ENCODE measurements at regions not wholly inside any gene's neighbourhood (a gene's known extent, or its start where the extent isn't known, plus 50 kb on each side); places are given as distances from the start of the nearest gene placed in this dataset.

DNA sequence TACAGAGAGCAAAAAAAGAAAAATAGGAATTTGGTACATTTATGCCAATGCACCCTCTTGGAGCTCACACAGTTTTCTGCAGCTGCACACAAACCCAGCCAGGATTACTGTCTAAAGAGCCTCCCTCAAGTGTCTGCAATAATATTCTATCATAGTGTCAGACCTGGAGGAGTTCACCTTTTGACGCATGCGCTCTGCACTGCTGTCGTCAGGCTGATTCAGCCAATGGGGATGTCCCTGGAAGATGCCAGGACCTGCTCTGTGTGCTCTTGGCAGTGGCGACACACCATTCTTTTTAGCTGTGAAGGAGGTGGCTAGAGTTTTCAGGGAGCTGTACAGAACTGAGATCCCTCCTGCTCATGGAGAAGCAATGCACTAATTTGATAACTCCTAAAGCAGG is 249.0 kb upstream of the KIRREL3 start:
- Histone ChIP-seq H3K36me3 (replicated peaks in 1 of 2; ENCODE audit: control extremely low read depth in 1 of 2, control insufficient read depth in 1 of 2, extremely low read depth in 1 of 2, insufficient read depth in 2 of 2, low read length in 1 of 2) (no peaks in the 10 kb centered on the region), H3K9ac (ENCODE audit: low read length) (no peak overlapping the region), H3K27me3 (replicated peaks in 1 of 4; ENCODE audit: control extremely low read depth in 1 of 4, control insufficient read depth in 3 of 4, insufficient read depth in 4 of 4, low read length in 3 of 4) (no peaks in the 10 kb centered on the region), H3K27ac (ENCODE audit: low read length in 2 of 2) (no peak overlapping the region), H4K20me1 (ENCODE audit: control insufficient read depth, insufficient read depth, low read length, poor library complexity, severe bottlenecking) (no peaks in the 10 kb centered on the region), H3K9me3 (ENCODE audit: control extremely low read depth in 1 of 3, control insufficient read depth in 2 of 3, insufficient read depth in 1 of 3, low read length in 2 of 3) (no peaks in the 10 kb centered on the region), H3K4me1 (ENCODE audit: control insufficient read depth in 2 of 2, insufficient read depth in 2 of 2, low read length in 2 of 2) (no peaks in the 10 kb centered on the region), H3K4me2 (replicated peaks; ENCODE audit: low read depth, low read length, poor library complexity, severe bottlenecking) (no peak overlapping the region), H2AFZ (ENCODE audit: insufficient read depth, low read depth, low read length, poor library complexity, severe bottlenecking) (no peak overlapping the region), H3K79me2 (ENCODE audit: control insufficient read depth, insufficient read depth, low read length) (no peaks in the 10 kb centered on the region), H3K4me3 (ENCODE audit: control extremely low read depth in 1 of 5, extremely low read depth in 1 of 5, insufficient read depth in 1 of 5, low read depth in 2 of 5, low read length in 4 of 5) (no peak overlapping the region)
- H3K27ac Mint-ChIP-seq = no peak overlapping the region
- no peaks in the 10 kb centered on the region for H3K9me3 Mint-ChIP-seq (ENCODE audit: insufficient read depth)
- POLR2A ChIA-PET = no interaction called here
- 95% methylated on average over 3 of the region's 4 CpGs for WGBS (ENCODE audit: insufficient coverage)
- no peak for DNase-seq
- CTCF ChIA-PET = no interaction called here
- no peak overlapping the region for H3K4me3 Mint-ChIP-seq
- intact Hi-C loops (cut with micrococcal nuclease) = no loop called here
- TF ChIP-seq EZH2 (IDR thresholded peaks at IDR 0.05; ENCODE audit: borderline replicate concordance, insufficient read depth, low read depth, low read length, poor library complexity, severe bottlenecking) = no peak
- TF ChIP-seq, protein P1, sequence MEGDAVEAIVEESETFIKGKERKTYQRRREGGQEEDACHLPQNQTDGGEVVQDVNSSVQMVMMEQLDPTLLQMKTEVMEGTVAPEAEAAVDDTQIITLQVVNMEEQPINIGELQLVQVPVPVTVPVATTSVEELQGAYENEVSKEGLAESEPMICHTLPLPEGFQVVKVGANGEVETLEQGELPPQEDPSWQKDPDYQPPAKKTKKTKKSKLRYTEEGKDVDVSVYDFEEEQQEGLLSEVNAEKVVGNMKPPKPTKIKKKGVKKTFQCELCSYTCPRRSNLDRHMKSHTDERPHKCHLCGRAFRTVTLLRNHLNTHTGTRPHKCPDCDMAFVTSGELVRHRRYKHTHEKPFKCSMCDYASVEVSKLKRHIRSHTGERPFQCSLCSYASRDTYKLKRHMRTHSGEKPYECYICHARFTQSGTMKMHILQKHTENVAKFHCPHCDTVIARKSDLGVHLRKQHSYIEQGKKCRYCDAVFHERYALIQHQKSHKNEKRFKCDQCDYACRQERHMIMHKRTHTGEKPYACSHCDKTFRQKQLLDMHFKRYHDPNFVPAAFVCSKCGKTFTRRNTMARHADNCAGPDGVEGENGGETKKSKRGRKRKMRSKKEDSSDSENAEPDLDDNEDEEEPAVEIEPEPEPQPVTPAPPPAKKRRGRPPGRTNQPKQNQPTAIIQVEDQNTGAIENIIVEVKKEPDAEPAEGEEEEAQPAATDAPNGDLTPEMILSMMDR (IDR thresholded peaks at IDR 0.05) = no peak
- H3K27me3 Mint-ChIP-seq = no peaks in the 10 kb centered on the region
- no peak for ATAC-seq (ENCODE audit: low read depth)
- no peaks in the 10 kb centered on the region for H3K4me1 Mint-ChIP-seq

DNA sequence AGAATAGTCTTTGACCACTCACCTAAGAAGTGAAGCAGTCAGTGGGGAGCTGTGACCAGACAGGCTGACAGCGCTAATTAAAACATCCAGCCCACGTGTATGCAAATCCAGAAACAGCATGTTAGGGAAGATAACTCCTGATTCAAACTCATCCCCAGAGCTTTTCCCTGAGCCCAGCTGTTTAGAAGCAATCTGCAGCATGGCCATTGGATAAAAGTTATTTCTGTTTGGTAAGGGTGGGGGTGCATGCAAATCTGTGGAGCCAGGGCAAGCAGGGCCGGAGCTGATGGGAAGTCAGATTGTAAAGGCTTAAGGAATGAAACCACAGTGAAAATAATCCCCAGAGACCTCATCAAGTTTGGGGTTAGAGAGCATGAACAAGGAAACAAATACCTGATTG is 247.9 kb upstream of the KIRREL3 start:
- Histone ChIP-seq H3K9ac (ENCODE audit: low read length) (no peak overlapping the region), H3K27me3 (replicated peaks in 1 of 4; ENCODE audit: control extremely low read depth in 1 of 4, control insufficient read depth in 3 of 4, insufficient read depth in 4 of 4, low read length in 3 of 4) (no peaks in the 10 kb centered on the region), H2AFZ (ENCODE audit: insufficient read depth, low read depth, low read length, poor library complexity, severe bottlenecking) (no peak overlapping the region), H3K27ac (ENCODE audit: low read length in 2 of 2) (no peak overlapping the region), H3K4me3 (ENCODE audit: control extremely low read depth in 1 of 5, extremely low read depth in 1 of 5, insufficient read depth in 1 of 5, low read depth in 2 of 5, low read length in 4 of 5) (no peak overlapping the region), H3K9me3 (ENCODE audit: control extremely low read depth in 1 of 3, control insufficient read depth in 2 of 3, insufficient read depth in 1 of 3, low read length in 2 of 3) (no peaks in the 10 kb centered on the region), H4K20me1 (ENCODE audit: control insufficient read depth, insufficient read depth, low read length, poor library complexity, severe bottlenecking) (no peaks in the 10 kb centered on the region), H3K79me2 (ENCODE audit: control insufficient read depth, insufficient read depth, low read length) (no peaks in the 10 kb centered on the region), H3K36me3 (replicated peaks in 1 of 2; ENCODE audit: control extremely low read depth in 1 of 2, control insufficient read depth in 1 of 2, extremely low read depth in 1 of 2, insufficient read depth in 2 of 2, low read length in 1 of 2) (no peaks in the 10 kb centered on the region), H3K4me1 (ENCODE audit: control insufficient read depth in 2 of 2, insufficient read depth in 2 of 2, low read length in 2 of 2) (no peaks in the 10 kb centered on the region), H3K4me2 (replicated peaks; ENCODE audit: low read depth, low read length, poor library complexity, severe bottlenecking) (no peak overlapping the region)
- Mint-ChIP-seq H3K27ac (no peak overlapping the region), H3K27me3 (no peaks in the 10 kb centered on the region), H3K9me3 (ENCODE audit: insufficient read depth) (no peaks in the 10 kb centered on the region), H3K4me1 (no peaks in the 10 kb centered on the region), H3K4me3 (no peak overlapping the region)
- ATAC-seq (ENCODE audit: low read depth) (no peak), DNase-seq (no peak)
- ChIA-PET CTCF (no interaction called here), POLR2A (no interaction called here)
- TF ChIP-seq, protein P1 (IDR thresholded peaks at IDR 0.05) = no peak
- no peak for TF ChIP-seq EZH2 (IDR thresholded peaks at IDR 0.05; ENCODE audit: borderline replicate concordance, insufficient read depth, low read depth, low read length, poor library complexity, severe bottlenecking)
- 92% methylated on average over 2 of the region's 3 CpGs for WGBS (ENCODE audit: insufficient coverage)
- intact Hi-C loops (cut with micrococcal nuclease) = no loop called here

Data from B cell (primary cell).